ENCODE measurements at regions not wholly inside any gene's neighbourhood (a gene's known extent, or its start where the extent isn't known, plus 50 kb on each side); places are given as distances from the start of the nearest gene placed in this dataset.

DNA sequence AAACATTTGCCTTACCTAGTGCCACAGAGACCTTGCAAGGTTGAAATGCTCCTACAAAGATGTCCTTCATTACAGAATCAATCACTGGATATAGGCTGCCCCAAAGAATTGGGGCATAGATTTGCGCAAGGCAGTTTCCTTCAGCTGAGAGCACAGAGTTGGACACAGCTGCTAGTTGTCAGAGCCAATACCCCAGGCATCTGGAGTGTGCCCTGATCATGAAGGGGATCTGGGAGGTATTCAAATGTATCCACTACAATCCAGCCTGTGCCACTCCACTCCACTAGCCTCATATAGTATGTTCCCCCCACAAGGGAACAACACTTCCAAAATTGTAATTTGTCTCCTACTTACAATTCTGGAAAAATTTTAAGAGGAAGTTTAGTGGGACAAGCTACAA, 62.3 kb upstream of the ITPRID2 start:
- DNase-seq, result no peak

DNA sequence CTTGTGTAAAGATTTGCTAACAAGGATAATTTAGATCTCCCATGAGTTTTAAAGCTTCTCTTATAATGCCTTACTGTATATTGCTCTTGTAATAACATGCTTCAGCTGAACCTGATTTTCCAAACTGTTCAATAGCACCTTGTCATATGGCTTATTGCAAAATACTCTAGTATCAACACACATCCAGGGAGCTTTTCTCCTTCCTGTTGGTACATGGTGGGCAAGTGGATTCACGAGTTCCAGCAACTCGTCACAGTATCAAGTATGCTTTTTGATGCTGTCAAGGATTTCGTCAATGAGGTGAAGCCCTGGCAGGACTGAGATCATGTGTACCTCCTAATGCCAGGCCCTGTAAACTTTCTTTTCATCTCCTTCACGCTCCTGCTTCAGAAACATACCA, 59.5 kb upstream of the ITPRID2 start:
- no peak for DNase-seq

DNA sequence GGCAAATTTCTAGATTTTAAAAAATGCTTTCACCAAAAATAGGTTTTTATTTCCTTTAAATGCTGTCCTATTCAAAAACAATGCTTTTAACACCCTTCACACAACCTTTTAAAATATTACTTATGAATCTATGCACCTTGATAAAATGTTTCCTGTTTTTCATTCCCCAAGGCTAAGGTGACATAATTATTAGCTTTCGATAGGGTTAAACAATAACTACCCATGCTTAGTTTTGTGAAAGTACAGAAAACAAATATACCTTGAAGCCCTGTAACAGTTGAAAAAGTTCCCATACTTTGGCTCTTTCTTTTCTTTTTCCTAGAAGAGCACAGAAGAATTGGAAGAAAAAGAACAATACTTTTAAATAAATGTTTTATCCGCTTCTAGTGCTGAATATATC, 54.9 kb upstream of the ITPRID2 start:
- DNase-seq, result no peak

GRCh38 chr2:181837563-181837962, 54.0 kb upstream of the ITPRID2 start:
- no peak for DNase-seq

GRCh38 chr2:181839811-181840210, 51.7 kb upstream of the ITPRID2 start:
- DNase-seq, result no peak

DNA sequence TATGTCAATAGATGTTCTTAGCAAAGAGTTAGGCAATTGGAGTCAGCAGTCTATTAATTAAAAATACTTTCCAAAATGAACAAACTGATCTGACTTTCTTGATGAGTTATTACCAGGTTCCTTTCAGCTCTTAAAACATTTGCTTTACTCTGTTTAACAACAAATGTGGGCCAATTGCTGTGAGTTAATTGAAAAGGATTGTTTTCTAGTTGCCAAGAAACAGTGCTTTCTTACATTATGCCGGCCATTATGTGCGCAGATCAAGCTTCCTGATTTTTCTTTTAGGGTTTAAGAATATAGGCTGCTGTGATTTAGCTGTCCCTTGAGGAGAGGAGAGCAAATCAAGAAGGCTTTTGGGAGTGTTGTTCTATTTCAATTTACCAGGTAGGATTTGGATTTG, 50.5 kb upstream of the ITPRID2 start:
- DNase-seq, result no peak

All from hypothalamus (tissue), 51 donors.